A673 (cell line): ENCODE measurements at regions not wholly inside any gene's neighbourhood (a gene's known extent, or its start where the extent isn't known, plus 50 kb on each side); places are given as distances from the start of the nearest gene placed in this dataset.

Source experiments
- BruUV-seq: library from RNA; stranded (reverse); fragments of 400-500 nt; replicated peaks from 2 replicates; lab custom pipeline; 2021; lab: Mats Ljungman, UMichigan
- CTCF ChIA-PET: fragments of 300-600 bp; sonication (Branson Sonifier 250); formaldehyde crosslinking; loops from one replicate; lab custom pipeline; 2022; ENCODE audit warnings: antibody characterized with exemption; lab: Charles Lee
- POLR2A ChIA-PET: fragments of 300-600 bp; sonication (Branson Sonifier 250); formaldehyde crosslinking; loops from one replicate; lab custom pipeline; 2022; ENCODE audit warnings: antibody characterized with exemption; ENCODE audit not compliant: low non-redundant PET; lab: Charles Lee
- DNase-seq: peaks from one replicate; pipeline ENCODE4 v3.0.0-alpha.2; 2015; ENCODE audit warnings: low spot score
- H3K27ac ChIP-seq: fragments of 200-600 bp; sonication (generic); 2 replicates; pipeline ENCODE4 v1.5.1; 2016; ENCODE audit warnings: mixed run types, low read depth, mild to moderate bottlenecking, mixed read lengths, antibody characterized with exemption, low read length; ENCODE audit not compliant: poor library complexity, severe bottlenecking
- H3K27me3 ChIP-seq: fragments of 200-600 bp; sonication (generic); replicated peaks from 2 replicates; pipeline ENCODE4 v1.6.1; 2017; ENCODE audit warnings: mixed run types, low read depth, mild to moderate bottlenecking, mixed read lengths, antibody characterized with exemption, low read length; ENCODE audit not compliant: insufficient read depth, poor library complexity
- H3K36me3 ChIP-seq: fragments of 200-600 bp; sonication (generic); 2 replicates; pipeline ENCODE4 v1.6.1; 2016; ENCODE audit warnings: mixed run types, mild to moderate bottlenecking, mixed read lengths, antibody characterized with exemption, low read length; ENCODE audit not compliant: insufficient read depth, poor library complexity, severe bottlenecking
- H3K4me1 ChIP-seq: fragments of 200-600 bp; sonication (generic); 2 replicates; pipeline ENCODE4 v1.6.1; 2017; ENCODE audit warnings: mixed run types, mild to moderate bottlenecking, mixed read lengths, antibody characterized with exemption, low read length; ENCODE audit not compliant: insufficient read depth, poor library complexity, severe bottlenecking
- H3K4me3 ChIP-seq: fragments of 200-600 bp; sonication (generic); 2 replicates; pipeline ENCODE4 v1.5.1; 2016; ENCODE audit warnings: low read depth, mixed run types, mild to moderate bottlenecking, mixed read lengths, low read length; ENCODE audit not compliant: poor library complexity, severe bottlenecking
- H3K9me3 ChIP-seq: fragments of 200-600 bp; sonication (generic); 2 replicates; pipeline ENCODE4 v1.6.1; 2016; ENCODE audit warnings: mixed run types, low read depth, mild to moderate bottlenecking, mixed read lengths, antibody characterized with exemption, low read length; ENCODE audit not compliant: poor library complexity, severe bottlenecking
- EZH2 ChIP-seq: fragments of 200-600 bp; sonication (generic); IDR thresholded peaks from 2 replicates; pipeline ENCODE4 v1.6.1; 2017; ENCODE audit warnings: borderline replicate concordance, low read depth, mild to moderate bottlenecking, mixed read lengths, antibody characterized with exemption, low read length; ENCODE audit not compliant: poor library complexity, severe bottlenecking
- intact Hi-C: fragments of 100-400 bp; cut with micrococcal nuclease; formaldehyde crosslinking; loops from one replicate; pipeline ENCODE4 v1.10.0; 2022; ENCODE audit not compliant: unreplicated experiment
- TF ChIP-seq, protein P1 (sequence below): fragments of 300-800, 200-600 bp; sonication (generic); conservative IDR thresholded peaks from 2 replicates; pipeline ENCODE4 v1.5.1; 2017; ENCODE audit warnings: low read depth, mild to moderate bottlenecking, antibody characterized with exemption, low read length, moderate library complexity, mixed read lengths

DNA sequence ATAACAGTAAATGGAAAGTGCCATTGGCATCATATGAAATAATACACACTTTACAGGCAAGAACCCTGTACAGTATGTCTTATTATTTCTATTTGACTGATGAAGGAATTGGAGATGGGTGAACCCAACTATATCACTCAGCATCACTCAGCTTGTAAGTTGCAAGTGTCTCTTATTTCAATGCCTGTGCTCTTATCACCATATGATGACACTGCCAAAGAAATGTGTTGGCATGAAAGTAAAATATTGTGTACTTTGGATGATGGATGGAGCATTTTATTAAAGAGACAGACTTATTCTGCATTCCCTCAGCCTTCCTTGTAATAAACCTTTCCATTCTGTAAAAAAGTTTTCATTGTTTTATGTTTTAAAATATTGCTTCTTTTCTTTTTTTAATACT lies 927.5 kb upstream of the VRK2 start:
- no peak for TF ChIP-seq EZH2
- TF ChIP-seq, protein P1, sequence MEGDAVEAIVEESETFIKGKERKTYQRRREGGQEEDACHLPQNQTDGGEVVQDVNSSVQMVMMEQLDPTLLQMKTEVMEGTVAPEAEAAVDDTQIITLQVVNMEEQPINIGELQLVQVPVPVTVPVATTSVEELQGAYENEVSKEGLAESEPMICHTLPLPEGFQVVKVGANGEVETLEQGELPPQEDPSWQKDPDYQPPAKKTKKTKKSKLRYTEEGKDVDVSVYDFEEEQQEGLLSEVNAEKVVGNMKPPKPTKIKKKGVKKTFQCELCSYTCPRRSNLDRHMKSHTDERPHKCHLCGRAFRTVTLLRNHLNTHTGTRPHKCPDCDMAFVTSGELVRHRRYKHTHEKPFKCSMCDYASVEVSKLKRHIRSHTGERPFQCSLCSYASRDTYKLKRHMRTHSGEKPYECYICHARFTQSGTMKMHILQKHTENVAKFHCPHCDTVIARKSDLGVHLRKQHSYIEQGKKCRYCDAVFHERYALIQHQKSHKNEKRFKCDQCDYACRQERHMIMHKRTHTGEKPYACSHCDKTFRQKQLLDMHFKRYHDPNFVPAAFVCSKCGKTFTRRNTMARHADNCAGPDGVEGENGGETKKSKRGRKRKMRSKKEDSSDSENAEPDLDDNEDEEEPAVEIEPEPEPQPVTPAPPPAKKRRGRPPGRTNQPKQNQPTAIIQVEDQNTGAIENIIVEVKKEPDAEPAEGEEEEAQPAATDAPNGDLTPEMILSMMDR: no peak
- H3K27ac ChIP-seq: no peak overlapping the region
- H3K36me3 ChIP-seq: no peaks in the 10 kb centered on the region
- no peak overlapping the region for H3K4me3 ChIP-seq
- ChIA-PET POLR2A (no interaction called here), CTCF (no interaction called here)
- intact Hi-C loops: no loop called here
- DNase-seq: no peak
- H3K27me3 ChIP-seq: no peaks in the 10 kb centered on the region
- no peaks in the 10 kb centered on the region for H3K4me1 ChIP-seq
- H3K9me3 ChIP-seq: no peaks in the 10 kb centered on the region
- BruUV-seq: no TSS peak

DNA sequence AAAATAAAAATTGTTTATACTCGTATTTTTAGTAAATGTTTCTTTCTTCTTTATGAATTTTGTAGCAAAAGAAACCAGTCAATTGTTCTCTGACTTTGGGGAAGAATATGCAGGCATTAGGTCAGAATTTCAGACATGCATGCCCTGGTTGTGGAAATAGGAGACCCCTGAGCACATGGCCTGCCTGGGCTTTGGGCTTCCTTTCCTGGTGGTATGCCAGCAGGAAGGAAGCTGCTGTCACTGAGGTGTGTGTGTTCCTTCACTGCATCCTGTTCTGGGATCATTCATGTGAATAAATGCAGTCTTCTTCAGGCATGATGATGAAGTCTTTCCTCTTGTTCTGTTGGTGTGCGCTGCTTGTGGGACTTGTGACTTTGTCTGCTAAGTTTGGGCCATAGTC lies 920.2 kb upstream of the VRK2 start:
- Histone ChIP-seq H3K4me3 (no peak overlapping the region), H3K27ac (no peak overlapping the region), H3K9me3 (no peaks in the 10 kb centered on the region), H3K27me3 (no peaks in the 10 kb centered on the region), H3K36me3 (no peaks in the 10 kb centered on the region), H3K4me1 (no peaks in the 10 kb centered on the region)
- no peak for DNase-seq
- ChIA-PET CTCF (no interaction called here), POLR2A (no interaction called here)
- intact Hi-C loops: no loop called here
- TF ChIP-seq EZH2: no peak
- TF ChIP-seq, protein P1: no peak
- no TSS peak for BruUV-seq

DNA sequence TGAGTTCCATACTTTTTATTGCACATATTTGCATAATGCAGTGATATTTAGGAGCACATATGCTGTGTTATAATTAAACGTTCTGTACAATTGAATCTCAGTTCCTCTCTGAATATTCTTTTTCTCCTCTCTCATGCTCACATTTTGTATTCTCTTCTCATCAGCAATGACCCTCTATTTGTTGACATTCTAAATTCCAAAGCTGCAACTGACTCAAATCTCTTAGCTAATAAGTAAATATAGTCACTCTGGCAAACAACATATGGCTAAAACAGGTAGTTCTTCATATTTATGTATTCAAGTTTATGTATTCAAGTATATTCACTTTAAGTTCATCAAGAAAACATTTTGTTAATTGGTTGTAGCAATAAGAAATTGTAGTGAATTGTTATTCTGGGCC lies 907.4 kb upstream of the VRK2 start:
- POLR2A ChIA-PET: no interaction called here
- no peaks in the 10 kb centered on the region for H3K4me1 ChIP-seq
- no peak overlapping the region for H3K4me3 ChIP-seq
- no peaks in the 10 kb centered on the region for H3K9me3 ChIP-seq
- CTCF ChIA-PET: no interaction called here
- H3K27ac ChIP-seq: no peak overlapping the region
- TF ChIP-seq, protein P1: no peak
- no peak for TF ChIP-seq EZH2
- H3K36me3 ChIP-seq: no peaks in the 10 kb centered on the region
- no TSS peak for BruUV-seq
- intact Hi-C loops: no loop called here
- no peak for DNase-seq
- H3K27me3 ChIP-seq: no peaks in the 10 kb centered on the region
